ENCODE measurements at regions not wholly inside any gene's neighbourhood (a gene's known extent, or its start where the extent isn't known, plus 50 kb on each side); places are given as distances from the start of the nearest gene placed in this dataset.

DNA sequence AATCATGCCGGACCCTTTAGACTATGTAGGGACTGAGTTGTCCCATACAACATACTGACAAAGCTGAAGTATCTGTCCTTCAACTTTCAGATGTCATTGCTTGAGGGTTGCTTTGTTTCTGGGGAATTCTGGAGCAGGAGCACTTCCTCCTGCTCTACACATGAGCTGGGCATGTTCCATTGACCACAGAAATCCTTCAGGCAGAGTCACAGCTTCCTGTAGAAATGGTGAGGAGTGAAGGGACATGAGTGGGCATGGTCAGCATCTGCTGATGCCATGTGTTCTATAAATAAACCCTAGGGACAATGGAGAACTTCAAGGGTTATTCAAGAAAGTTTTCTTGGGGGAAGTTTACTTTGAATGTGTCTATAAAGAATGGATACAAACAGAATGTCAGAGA is 296.6 kb upstream of the FBXL7 start:
- H3K4me3 ChIP-seq (ENCODE audit: low read length) = no peak overlapping the region

DNA sequence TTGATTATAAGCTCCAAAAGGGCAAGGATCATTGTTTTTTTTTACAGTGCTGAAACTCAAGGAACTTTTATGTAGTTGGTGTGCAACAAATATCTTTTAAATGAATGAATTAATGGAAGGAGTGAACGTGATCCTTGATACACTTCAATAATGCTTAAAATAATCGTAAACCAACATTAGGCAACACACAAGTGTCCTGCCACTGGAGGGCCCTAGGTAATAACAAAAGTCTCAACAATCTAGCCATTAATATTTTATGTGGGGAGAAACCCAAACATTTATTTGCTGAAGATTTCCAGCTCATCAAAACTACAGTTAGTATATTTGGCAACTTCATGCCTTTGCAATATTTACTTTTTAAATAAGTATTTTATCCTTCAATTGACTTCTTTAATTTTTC is 309.0 kb upstream of the FBXL7 start:
- no peak overlapping the region for H3K4me3 ChIP-seq (ENCODE audit: low read length)

More for the DNA sequence above, 296.6 kb upstream of the FBXL7 start:
- TF ChIP-seq ZNF274 (IDR thresholded peaks at IDR 0.05; ENCODE audit: low read depth, low read length) = no peak

DNA sequence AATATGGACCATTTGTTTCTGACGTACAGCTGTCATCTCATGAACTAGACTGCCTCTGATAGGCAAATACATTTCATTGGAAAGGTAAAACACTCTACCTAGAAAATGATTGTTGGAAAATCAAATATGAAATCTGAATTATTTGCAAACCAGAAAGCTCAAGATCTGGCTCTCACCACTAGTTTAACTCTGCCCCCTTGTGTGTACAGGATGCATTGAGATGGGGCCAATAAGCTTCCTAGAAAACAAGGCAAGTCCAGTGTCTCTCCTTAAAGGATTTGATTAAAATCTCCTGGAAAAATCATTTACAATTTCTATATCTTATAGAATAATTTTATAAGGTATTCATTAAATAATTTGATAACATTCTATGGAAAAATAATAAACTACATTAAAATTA is 311.9 kb upstream of the ANKH start:
- no peak overlapping the region for H3K4me3 ChIP-seq (ENCODE audit: low read length)
- TF ChIP-seq ZNF274 (IDR thresholded peaks at IDR 0.05; ENCODE audit: low read depth, low read length) = no peak

More for the DNA sequence above, 309.0 kb upstream of the FBXL7 start:
- no peak for TF ChIP-seq ZNF274 (IDR thresholded peaks at IDR 0.05; ENCODE audit: low read depth, low read length)

DNA sequence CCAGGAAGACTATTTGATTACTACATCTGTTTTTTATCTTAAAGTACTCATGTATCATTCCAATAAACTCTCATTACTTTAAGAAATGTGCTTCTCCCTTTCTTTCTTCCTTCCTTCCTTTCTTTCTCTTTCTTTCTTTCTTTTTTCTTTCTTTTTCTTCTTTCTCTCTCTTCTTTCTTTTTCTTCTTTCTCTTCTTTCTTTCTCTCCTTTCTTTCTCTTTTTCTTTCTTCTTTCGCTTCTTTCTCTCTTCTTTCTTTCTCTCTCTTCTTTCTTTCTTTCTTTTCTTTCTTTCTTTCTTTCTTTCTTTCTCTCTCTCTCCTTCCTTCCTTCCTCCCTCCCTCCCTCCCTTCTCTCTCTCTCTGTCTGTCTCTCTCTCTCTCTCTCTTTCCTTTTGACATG is 298.6 kb upstream of the ANKH start:
- H3K4me3 ChIP-seq (ENCODE audit: low read length) = no peak overlapping the region
- TF ChIP-seq ZNF274 (IDR thresholded peaks at IDR 0.05; ENCODE audit: low read depth, low read length) = no peak

DNA sequence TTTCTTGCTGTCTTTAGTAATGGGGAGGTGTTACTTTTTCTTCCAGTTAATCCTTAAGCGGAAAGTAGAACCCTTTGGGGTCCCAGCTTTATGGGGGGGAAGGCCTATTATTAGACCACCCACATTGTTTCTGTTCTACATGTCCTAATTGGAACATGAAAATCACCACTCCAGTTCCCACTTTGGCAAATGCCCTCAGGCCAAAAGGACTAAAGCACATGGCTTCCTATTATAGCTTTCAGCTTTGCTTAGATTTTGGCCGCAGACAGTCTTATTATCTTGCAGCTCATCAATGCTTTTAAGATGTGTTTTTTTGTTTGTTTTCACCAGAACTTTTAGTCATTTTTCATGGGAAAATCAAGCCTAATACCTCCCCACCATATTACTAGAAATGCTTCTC is 296.8 kb upstream of the ANKH start:
- H3K4me3 ChIP-seq (ENCODE audit: low read length) = no peak overlapping the region
- no peak for TF ChIP-seq ZNF274 (IDR thresholded peaks at IDR 0.05; ENCODE audit: low read depth, low read length)

DNA sequence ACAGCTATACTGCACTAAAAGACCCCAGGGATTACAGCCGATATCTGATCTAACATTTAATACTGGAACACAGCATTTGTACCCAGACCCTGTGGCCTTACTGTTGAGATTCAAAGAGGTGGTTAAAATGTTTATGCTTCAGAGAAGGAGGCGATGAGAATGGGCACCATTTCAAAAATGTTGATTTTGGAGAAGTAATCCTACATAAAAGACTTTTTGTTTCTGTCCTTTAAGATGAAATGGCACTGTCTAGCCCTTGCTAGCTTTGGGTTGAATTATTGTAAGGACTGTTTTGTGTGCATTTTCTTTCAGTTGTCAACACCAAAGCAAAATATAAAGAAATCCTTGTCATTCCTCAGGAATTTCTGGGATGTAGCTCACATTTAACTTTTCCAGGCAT is 288.5 kb upstream of the ANKH start:
- no peak for TF ChIP-seq ZNF274 (IDR thresholded peaks at IDR 0.05; ENCODE audit: low read depth, low read length)
- no peak overlapping the region for H3K4me3 ChIP-seq (ENCODE audit: low read length)

DNA sequence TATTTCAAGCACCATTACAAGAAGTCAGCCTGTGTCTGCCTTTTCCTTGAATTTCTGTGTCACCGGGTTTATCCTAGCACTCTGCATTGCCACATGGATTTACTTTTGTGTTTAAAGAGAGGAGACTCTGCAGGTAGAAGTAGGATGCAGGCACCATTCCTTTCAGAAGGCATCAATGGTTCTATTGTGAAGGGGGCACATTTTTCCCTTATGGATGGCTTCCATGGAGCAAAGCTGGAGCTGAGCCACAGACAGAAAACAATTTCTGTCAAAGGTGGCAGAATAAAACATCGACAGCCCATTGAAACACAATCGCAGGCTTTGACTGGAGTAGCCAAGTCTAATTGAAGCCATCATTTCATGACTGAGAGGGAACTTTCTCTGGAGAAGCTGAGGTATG is 288.0 kb upstream of the ANKH start:
- no peak overlapping the region for H3K4me3 ChIP-seq (ENCODE audit: low read length)
- TF ChIP-seq ZNF274 (IDR thresholded peaks at IDR 0.05; ENCODE audit: low read depth, low read length) = no peak

DNA sequence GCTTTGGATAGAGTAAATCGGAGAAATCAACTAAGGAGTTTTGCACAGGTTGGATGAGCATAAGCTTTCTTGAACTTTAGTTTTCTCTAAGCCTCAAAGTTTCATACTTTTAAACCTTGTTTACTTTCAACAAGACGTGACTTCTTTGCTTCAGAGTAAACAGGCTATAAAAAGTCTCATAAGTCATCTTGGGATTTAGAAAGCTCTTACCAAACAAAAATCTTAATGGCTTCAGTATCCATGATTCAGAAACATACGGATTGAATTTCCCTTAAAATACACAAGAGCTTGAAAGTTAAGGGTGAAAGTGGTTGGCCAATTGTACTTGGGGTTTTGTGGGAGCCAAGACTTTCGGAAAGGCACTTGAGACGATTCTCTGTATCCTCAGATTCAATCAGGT is 270.9 kb upstream of the ANKH start:
- no peak overlapping the region for H3K4me3 ChIP-seq (ENCODE audit: low read length)
- TF ChIP-seq ZNF274 (IDR thresholded peaks at IDR 0.05; ENCODE audit: low read depth, low read length) = no peak

DNA sequence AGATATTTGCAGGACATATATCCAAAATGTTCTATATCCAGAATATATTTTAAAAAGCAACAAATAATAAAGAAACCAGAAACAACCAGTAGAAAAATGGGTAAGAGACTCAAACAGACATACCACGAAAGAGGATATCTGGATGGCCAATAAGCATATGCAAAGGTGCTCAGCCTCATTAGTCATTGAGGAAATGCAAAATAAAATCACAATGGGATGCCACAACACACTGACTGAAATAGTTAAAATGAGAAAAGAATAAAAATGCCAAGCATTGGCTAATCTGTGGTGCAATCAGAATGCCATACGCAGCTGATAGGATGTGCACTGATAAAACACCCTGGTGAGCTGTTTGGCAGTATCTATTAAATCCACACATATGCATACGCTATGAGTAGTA is 265.8 kb upstream of the ANKH start:
- H3K4me3 ChIP-seq (ENCODE audit: low read length) = no peak overlapping the region
- TF ChIP-seq ZNF274 (IDR thresholded peaks at IDR 0.05; ENCODE audit: low read depth, low read length) = no peak

DNA sequence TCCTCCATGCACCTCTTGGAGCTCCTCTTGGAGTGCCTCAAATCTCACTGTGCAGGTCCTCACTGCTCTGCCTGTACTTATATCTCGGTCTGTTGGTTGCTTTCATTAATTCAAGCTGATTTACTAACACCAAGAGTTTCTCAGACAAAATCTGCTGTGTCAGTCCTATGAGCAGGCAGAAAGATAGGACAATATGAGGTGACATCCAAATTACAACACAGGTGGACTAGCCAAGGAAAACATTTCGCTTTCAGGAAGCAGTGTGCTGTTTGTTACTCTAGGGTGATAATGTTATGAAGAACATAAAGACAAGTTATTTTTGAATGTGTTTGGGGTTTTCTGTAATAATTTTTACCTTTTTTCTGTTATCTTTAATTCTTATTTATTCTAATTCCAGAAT is 264.1 kb upstream of the ANKH start:
- no peak for TF ChIP-seq ZNF274 (IDR thresholded peaks at IDR 0.05; ENCODE audit: low read depth, low read length)
- no peak overlapping the region for H3K4me3 ChIP-seq (ENCODE audit: low read length)

DNA sequence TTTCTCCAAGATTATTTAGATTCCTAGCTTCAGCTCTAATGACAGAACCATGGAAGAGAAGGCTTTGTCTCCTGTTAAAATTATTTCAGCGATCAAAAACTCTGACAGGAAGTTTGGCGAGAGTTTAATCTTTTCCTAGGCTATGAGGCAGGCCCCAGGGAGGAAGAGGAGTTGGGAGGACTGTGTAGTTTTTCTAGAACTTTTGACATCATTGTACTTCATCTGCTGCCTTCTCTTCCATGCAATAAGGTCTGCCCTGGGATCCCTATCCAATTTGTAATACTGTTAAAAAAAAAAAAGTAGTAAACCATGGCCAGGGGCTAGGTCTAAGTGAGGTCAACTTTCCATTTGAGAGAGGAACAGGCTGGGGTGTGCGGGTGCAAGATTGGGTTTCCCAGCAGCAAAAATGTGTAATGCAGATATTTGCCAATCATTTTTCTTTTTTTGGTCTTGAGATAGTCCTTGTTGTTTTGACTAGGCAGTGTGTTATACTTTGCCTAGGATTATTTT is 261.9 kb upstream of the ANKH start:
- H3K4me3 ChIP-seq (ENCODE audit: low read length) = no peak overlapping the region
- TF ChIP-seq ZNF274 (IDR thresholded peaks at IDR 0.05; ENCODE audit: low read depth, low read length) = no peak

DNA sequence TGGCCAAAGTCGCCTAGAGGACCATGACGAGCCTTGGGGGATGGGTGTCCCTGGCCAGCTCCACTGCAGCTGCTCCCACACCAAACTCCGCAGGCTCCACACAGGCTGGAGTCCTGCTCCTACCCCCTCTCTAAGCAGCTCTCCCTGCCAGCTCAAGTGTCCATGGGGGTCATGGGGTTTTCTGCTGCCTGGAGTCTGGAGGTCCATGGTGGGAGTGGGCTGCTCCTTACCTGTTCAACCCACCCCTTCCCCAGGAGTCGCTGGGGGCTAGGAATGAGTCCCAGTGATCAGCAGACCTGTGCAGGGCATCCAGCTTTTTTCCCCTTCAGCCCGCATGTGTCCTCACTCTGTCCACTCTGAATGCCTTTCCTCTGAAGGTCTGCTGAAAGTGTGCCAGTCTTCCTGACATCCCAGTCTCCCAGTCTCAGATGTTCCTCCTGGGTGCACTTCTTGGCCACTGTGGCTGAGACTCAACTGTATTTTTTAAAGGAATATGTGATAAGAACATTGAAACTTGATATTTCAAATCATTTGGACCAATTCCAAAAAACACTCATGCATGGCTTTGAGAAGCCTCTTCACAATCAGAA is 261.3 kb upstream of the ANKH start:
- no peak for TF ChIP-seq ZNF274 (IDR thresholded peaks at IDR 0.05; ENCODE audit: low read depth, low read length)
- no peak overlapping the region for H3K4me3 ChIP-seq (ENCODE audit: low read length)

DNA sequence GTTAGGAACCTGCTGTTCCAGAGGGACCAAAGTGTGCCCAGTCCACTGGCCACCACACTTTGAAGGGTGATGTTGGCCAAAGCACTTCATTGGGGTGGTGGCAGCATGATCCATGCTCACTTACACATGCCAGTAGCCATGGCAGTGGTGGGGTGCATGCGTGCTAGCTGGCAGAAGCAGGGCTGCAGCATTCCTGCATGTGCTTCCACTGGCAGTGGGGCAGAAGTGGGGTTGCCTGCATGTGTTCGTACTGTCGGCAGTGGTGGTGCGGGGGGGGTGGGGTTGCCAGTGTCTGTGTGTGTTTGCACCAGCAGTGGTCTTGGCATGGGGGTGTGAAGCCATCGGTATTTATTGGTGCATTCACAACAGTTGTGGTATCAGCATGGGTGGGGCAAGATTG is 260.3 kb upstream of the ANKH start:
- H3K4me3 ChIP-seq (ENCODE audit: low read length) = no peak overlapping the region
- TF ChIP-seq ZNF274 (IDR thresholded peaks at IDR 0.05; ENCODE audit: low read depth, low read length) = no peak

DNA sequence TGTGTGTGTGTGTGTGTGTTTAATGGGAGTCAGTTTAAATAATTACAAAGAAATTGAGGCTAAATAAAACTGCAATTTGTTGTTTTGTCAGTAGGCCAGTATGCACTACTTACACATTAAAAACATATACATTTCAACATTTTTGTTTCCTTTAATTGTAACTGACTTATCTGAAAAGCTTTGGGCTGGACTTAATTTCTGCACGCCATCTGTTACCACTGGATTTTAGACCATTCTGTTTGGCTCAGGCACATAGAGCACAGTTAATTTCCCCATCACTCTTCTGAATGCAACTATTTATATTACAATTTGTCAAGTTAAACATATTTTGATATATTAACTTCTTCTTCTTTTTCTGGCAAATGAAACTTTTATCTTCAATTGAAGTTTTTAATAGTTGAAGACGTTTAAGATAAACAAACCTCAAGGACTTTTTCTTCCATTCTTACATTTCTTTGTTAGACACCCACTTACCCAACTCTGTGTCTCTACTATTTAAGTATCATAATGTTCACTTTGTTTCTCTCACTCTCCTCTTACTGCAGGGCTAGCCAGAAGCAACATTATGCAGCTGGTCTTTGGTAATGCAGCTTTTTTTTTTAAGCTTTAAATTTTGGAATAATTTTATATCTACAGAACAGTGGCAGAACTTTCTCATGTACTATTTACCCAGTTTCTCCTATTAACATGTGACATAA is 253.4 kb upstream of the ANKH start:
- no peak overlapping the region for H3K4me3 ChIP-seq (ENCODE audit: low read length)
- TF ChIP-seq ZNF274 (IDR thresholded peaks at IDR 0.05; ENCODE audit: low read depth, low read length) = no peak

DNA sequence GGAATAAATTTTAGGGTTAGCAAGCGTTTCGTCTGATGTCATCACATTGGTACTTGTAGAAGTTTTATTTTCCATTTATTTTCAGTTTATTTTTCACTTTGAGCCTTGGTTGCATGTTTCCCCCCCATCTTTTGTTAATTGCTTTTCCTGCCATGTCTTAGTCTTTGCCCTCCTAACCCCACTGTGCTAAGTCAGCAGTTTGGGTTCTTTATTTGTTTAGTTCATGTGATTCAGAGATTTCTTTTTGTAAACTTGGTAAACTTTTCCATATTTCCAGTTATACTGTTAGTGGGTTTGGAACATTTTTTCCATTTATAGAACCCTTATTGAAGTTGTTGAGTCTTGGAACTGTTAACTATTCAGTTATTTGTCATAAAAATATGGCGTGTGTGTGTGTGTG is 252.9 kb upstream of the ANKH start:
- TF ChIP-seq ZNF274 (IDR thresholded peaks at IDR 0.05; ENCODE audit: low read depth, low read length) = no peak
- H3K4me3 ChIP-seq (ENCODE audit: low read length) = no peak overlapping the region

DNA sequence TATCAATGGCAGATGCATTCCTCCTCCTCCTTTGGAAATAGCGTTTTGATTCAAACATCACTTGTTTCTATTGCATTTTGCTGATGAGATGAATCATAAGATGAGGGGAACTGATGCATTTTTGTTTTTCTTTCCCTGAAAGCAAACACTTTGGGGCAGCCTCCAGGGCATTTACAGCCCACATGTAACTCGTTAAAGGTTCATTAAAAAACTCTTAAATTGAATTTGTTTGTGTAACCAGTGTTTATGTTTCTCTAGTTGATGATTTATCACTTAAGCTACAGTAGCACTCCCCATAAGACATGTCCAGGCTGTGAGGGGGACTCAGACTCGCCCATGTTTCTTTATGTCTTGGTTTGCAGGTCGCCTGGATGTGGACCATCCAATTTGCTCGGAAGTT is 246.1 kb upstream of the ANKH start:
- TF ChIP-seq ZNF274 (IDR thresholded peaks at IDR 0.05; ENCODE audit: low read depth, low read length) = no peak

More for the DNA sequence above, 246.1 kb upstream of the ANKH start:
- no peak overlapping the region for H3K4me3 ChIP-seq (ENCODE audit: low read length)
